ENCODE measurements at regions not wholly inside any gene's neighbourhood (a gene's known extent, or its start where the extent isn't known, plus 50 kb on each side); places are given as distances from the start of the nearest gene placed in this dataset.
"Not testable (repeated sequence)": the region's sequence is repeated elsewhere in the genome, so short reads cannot be mapped to it uniquely, and the experiment has no call there.

GRCh38 chr11:109946322-109946846 lies 146.8 kb upstream of the ZC3H12C start:
- DNase-seq: peak; percentile 90

DNA sequence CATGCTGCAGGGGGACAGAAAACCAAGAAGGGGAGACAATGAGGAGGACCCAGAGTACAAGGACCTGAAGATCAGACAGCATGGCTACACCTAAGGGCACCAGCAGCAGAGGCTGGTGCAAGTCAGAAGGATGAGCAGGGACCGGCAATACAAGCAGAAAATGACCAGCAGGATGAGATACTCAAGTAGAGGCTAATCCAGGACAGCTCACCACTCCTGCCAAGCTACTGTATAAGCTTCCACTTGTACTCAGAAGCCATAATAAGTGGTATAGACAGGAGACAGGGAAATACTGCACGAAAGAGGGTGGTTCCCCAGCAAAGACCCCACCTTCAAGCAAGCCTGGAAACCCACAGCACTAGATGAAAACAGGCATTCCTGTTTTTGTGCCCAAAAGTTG lies 138.7 kb upstream of the ZC3H12C start:
- no peak for DNase-seq

GRCh38 chr11:109956124-109956793 lies 136.9 kb upstream of the ZC3H12C start:
- DNase-seq: no peak

GRCh38 chr11:109957000-109957399 lies 136.2 kb upstream of the ZC3H12C start:
- no peak for DNase-seq

DNA sequence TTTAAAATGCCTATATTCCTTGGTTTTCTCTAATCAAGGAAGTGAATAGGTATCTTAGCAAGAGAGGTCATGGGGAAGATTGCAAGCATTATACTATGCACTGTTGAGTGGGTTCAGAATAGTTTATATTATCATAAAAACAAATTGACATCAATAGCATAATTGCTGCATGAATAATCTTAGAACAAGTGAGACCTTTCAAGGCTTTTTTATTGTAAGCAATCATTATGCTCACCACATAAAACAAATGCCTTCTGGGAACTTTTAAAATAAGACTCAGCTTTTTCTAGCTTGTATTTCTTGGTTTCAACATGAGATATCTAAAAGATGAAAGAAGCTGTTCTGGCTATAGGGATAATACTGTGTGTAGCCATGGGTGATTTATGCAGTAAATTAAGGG lies 135.6 kb upstream of the ZC3H12C start:
- DNase-seq: no peak

DNA sequence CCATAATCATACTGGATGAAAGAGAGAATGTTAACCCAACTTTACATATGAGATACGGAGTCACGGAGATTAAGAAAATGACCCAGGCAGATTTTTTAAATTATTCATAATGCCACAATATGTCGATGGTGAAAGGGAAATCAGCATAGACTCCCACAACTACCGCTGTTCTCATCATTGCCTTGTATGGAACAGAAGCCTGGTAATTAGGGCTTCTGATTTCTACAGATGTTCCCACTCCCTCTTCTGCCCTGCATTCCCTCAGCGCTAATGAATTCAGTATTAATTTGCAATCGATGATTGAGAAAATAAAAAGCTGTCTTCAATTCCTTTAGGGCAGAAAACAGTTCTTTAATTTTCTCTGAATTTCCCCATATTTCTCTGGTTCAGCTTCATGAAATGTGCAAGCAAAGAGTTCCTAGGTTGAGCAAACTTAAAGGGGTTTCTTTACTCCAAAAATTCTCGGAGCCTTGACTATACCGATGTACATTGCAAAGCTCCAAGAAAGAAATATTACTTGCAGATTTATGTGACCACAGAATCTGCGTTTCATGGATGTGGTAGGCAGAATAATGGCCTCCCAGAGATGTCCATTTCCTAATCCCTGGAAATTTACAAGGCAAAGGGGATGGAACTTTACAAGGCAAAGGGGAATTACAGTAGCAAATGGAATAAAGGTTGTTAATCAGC lies 134.9 kb upstream of the ZC3H12C start:
- no peak for DNase-seq

DNA sequence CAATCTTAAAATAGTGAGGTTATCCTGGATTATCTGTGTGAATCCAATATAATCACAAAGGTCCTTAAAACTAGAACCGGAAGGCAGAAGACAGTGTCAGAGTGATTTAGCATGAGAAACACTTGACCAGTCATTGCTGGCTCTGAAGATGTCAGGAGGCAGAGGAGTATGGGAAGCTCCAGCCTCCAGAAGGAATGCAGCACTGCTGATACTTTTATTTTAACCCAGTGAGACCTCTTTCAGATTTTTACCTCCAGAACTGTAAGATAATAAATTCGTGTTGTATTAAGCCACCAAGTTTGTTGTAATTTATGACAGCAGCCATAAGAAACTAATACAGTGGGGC lies 134.4 kb upstream of the ZC3H12C start:
- no peak for DNase-seq

GRCh38 chr11:109960831-109961230 lies 132.4 kb upstream of the ZC3H12C start:
- no peak for DNase-seq

- no peak for DNase-seq
Measured at GRCh38 chr11:109961261-109961660, 131.9 kb upstream of the ZC3H12C start.

DNA sequence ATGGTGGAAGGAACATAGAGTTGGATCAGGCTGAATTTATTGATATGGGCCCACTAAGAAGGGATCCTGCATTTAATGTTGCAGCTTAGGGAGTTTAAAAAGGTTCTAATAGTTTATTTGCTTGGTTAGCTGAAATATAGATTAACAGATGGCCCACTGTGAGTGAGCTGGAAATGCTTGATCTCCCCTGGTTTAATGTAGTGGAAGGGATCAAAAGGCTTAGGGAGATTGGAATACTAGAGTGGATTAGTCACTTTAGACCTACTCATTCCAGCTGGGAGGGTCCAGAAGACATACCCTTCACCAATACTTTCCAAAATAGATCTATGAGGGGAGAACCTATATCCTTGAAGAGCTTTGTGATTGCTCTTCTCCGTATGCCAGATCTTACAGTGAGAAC lies 130.1 kb upstream of the ZC3H12C start:
- DNase-seq: no peak

- DNase-seq: no peak
Measured at GRCh38 chr11:109964487-109964886, 128.7 kb upstream of the ZC3H12C start.

DNA sequence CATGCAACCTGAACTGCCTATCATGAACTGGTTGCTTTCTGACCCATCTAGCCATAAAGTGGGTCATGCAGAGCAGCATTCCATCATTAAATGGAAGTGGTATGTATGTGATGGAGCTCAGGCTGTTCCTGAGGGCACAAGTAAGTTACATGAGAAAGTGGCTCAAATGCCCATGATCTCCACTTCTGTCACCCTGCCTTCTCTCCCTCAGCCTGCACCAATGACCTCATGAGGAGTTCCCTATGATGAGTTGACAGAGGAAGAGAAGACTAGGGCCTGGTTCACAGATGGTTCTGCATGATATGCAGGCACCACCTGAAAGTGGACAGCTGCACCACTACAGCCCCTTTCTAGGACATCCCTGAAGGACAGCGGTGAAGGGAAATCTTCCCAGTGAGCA lies 127.7 kb upstream of the ZC3H12C start:
- DNase-seq: not testable (repeated sequence)

- not testable (repeated sequence) for DNase-seq
Measured at GRCh38 chr11:109965926-109966325, 127.3 kb upstream of the ZC3H12C start.

DNA sequence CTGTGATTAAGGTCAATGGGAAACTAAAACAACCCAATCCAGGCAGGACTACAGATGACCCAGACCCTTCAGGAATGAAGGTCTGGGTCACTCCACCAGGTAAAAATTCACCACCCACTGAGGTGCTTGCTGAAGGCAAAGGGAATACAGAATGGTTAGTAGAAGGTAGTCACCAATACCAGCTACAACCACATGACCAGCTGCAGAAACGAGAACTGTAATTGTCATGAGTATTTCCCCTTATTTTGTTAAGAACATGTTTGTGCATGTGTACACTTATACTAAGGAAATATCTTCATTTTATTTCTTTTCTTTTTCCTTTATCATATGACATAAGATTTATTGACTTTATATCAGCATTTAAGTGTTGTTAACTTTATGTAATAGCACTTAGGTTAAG lies 126.1 kb upstream of the ZC3H12C start:
- DNase-seq: not testable (repeated sequence)

- DNase-seq: no peak
Measured at GRCh38 chr11:109968299-109968698, 124.9 kb upstream of the ZC3H12C start.

DNA sequence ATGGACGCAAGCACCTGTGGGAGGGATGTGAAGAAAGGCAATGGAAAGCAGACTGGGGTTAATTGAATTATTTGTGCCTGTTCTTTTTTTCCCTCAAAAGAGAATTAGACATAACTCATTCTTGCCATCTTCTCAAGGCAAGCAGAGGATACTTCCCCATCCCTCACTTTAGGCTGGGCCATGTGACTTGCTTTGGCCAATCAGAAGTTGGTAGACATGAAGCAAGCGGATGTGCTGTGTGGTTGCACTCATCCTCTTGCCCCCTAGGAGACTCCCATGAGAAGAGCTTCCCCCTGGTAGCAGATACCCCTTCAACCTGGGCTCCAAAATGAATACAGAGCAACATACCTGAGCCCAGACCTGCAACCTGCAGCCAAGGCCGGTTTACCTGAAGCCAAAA lies 124.4 kb upstream of the ZC3H12C start:
- DNase-seq: no peak

DNA sequence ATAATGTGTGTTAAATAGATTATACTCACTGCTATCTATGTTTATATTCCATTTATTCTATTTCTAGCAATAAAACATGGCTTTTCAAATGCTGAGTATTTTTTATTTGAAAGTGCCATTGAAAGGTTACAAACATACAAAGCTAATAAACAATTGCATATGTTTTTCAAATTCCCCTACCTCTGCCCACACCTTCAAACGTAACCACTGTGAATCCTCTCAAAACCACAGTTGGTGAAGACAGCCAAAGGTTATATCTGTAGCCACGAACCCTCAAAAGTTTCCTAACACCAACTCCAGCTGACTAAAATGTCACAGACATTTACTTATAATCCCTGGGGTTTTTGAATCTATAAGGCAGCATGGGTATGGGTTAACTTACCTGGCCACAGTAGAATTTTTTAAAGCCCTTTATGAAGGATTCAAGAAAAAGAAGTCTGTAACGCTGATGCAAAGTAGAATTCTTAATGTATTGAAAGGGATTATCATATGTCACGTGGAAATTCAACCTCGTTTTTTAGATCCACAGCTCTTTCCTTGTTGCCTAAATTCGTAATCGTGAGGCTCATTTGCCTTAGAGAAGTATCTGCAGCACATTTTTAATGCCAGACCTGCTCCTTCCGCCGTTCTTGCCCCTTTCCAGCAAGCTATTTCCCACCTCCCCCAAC lies 122.5 kb upstream of the ZC3H12C start:
- DNase-seq: no peak

DNA sequence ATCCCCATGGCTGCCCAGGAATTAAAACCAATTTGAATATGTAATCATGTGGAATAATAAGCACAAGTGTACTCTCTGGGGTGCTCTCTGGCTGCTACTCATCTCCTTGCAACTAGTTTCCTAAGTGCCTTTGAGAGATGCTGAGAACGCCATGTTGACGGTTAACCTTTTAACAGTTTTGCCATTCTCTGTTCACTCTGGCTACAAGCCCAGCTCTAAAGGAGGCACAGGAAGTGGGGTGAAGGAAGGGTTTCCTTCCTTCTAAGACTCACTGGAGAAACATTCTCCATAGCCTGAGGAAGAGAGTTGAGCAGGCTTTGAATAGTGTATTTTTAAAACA lies 122.0 kb upstream of the ZC3H12C start:
- peak; percentile 36 for DNase-seq

DNA sequence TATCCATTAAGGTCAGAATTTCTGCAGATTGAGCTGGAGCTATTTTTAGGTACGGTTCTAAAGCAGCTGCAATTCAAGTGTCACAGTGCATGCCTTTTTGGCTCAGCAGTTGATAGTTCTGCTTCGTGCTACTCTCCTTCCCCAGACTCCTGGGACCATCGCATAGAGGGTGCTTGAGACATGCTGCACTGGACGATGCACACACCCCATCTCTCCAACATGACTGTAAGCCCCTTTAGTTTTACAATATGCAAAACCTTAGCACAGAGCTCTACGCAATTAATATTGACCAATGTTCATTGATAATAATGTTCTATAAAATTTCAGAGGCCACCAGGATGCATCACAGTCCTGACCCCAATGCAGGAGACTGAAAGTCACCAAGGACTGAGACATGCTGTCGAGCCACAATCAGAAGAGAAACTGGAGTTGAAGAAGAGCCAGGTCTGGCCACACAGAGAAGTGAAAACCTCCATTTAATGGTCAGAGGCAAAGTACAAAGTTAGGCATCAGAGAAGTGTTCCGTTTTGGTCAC lies 120.9 kb upstream of the ZC3H12C start:
- no peak for DNase-seq

GRCh38 chr11:109972939-109973338 lies 120.3 kb upstream of the ZC3H12C start:
- no peak for DNase-seq

- DNase-seq: no peak
Measured at GRCh38 chr11:109973486-109973885, 119.7 kb upstream of the ZC3H12C start.

GRCh38 chr11:109974523-109974922 lies 118.7 kb upstream of the ZC3H12C start:
- no peak for DNase-seq

GRCh38 chr11:109978895-109979294 lies 114.3 kb upstream of the ZC3H12C start:
- DNase-seq: no peak

- no peak for DNase-seq
Measured at GRCh38 chr11:109981031-109981636, 112.1 kb upstream of the ZC3H12C start.
